IPS-18c (cell line): ENCODE measurements at regions not wholly inside any gene's neighbourhood (a gene's known extent, or its start where the extent isn't known, plus 50 kb on each side); places are given as distances from the start of the nearest gene placed in this dataset.
"Not testable (repeated sequence)": the region's sequence is repeated elsewhere in the genome, so short reads cannot be mapped to it uniquely, and the experiment has no call there.

ENCODE experiments used
- H3K4me3 ChIP-seq: 2 replicates; pipeline ENCODE4 v1.7.0; 2013; ENCODE audit warnings: low read depth, mild to moderate bottlenecking, low read length, moderate library complexity; ENCODE audit not compliant: insufficient read depth
- H3K9me3 ChIP-seq: one replicate; pipeline ENCODE4 v1.6.1; 2013; ENCODE audit warnings: mild to moderate bottlenecking, low read length, moderate library complexity; ENCODE audit not compliant: control insufficient read depth, insufficient read depth

- H3K9me3 ChIP-seq, result no peaks in the 10 kb centered on the region
- no peak overlapping the region for H3K4me3 ChIP-seq
Measured at GRCh38 chr7:115634633-115635032, 395.9 kb downstream of the TFEC start.

DNA sequence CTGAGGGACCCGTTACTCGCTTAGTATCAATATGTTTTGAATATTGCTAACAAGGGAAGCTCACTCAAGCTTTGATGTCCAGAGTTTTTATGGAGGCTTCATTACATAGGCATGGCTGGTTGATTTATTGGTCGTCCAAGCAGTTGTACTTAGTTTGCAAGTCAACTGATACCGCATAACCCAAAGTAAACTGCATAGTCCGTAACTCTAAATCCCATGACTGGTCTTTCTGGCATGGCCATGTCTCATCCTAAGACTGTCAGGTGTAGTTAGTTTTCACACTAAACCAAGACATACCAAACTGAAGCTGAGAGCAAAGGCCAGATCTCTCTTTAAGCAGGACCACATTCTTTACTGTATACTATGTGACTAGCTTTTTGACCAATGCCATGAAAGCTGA, 397.9 kb downstream of the TFEC start:
- H3K4me3 ChIP-seq, result no peak overlapping the region
- no peaks in the 10 kb centered on the region for H3K9me3 ChIP-seq

GRCh38 chr7:115631782-115632181, 398.8 kb downstream of the TFEC start:
- Histone ChIP-seq H3K4me3 (no peak overlapping the region), H3K9me3 (no peaks in the 10 kb centered on the region)

- Histone ChIP-seq H3K9me3 (no peaks in the 10 kb centered on the region), H3K4me3 (no peak overlapping the region)
Measured at GRCh38 chr7:115630049-115630448, 400.5 kb downstream of the TFEC start.

GRCh38 chr7:115618676-115619075, 411.9 kb downstream of the TFEC start:
- Histone ChIP-seq H3K9me3 (no peaks in the 10 kb centered on the region), H3K4me3 (no peak overlapping the region)

DNA sequence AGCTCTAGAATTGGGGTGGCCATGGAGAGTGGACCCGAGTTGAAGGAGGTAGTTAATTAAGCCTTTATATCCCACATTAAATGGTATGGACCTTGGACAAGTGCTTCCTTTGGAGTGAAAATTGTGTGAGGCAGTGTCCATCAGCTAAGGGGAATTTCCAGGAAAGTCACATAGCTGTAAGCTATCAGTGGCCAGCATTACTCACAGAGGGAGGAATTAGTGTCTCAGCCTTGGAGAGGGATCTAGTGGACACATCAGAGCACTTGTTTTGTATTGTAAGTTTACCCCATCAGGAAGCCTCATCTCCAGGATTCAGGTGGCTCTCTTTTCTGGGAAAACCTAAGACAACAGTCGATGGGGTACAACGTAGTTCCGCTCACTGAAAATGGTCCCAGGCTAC, 416.7 kb downstream of the TFEC start:
- no peak overlapping the region for H3K4me3 ChIP-seq
- H3K9me3 ChIP-seq, result no peaks in the 10 kb centered on the region

GRCh38 chr7:115603416-115603815, 427.1 kb downstream of the TFEC start:
- no peaks in the 10 kb centered on the region for H3K9me3 ChIP-seq
- no peak overlapping the region for H3K4me3 ChIP-seq

DNA sequence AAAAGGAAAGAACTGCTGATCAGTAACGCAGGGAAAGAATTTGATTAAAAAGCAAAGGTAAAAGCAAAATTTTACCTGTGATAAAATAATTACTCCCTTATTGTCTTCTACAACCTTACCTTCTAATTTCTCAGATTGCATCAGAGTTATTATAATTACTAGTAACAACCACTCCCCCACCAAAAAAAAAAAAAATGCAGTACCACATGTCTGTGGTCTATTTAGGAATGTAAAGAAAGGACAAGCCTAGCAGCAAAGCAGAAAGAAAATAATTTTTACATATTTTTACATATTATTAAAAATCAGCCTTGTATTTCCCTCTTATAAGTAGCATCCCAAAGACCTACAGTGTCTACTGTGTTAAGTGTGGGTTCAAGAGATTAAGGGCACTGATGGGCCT, 430.4 kb downstream of the TFEC start:
- H3K9me3 ChIP-seq, result no peaks in the 10 kb centered on the region
- H3K4me3 ChIP-seq, result no peak overlapping the region

DNA sequence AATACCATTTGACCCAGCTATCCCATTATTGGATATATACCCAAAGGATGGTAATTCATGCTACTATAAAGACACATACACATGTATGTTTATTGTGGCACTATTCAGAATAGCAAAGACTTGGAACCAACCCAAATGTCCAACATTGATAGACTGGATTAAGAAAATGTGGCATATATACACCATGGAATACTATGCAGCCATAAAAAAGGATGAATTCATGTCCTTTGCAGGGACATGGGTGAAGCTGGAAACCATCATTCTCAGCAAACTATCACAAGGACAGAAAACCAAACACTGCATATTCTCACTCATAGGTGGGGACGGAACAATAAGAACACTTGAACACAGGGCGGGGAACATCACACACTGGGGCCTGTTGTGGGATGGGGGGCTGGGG, 431.4 kb downstream of the TFEC start:
- H3K9me3 ChIP-seq, H3K4me3 ChIP-seq: not testable (repeated sequence)

- not testable (repeated sequence) for H3K4me3 ChIP-seq, H3K9me3 ChIP-seq
Measured at GRCh38 chr7:115597220-115597619, 433.3 kb downstream of the TFEC start.

GRCh38 chr7:115593111-115593510, 437.5 kb downstream of the TFEC start:
- H3K4me3 ChIP-seq, result no peak overlapping the region

GRCh38 chr7:115585015-115585718, 445.4 kb downstream of the TFEC start:
- Histone ChIP-seq H3K9me3 (no peaks in the 10 kb centered on the region), H3K4me3 (no peak overlapping the region)

More at GRCh38 chr7:115593111-115593510, 437.5 kb downstream of the TFEC start:
- no peaks in the 10 kb centered on the region for H3K9me3 ChIP-seq

DNA sequence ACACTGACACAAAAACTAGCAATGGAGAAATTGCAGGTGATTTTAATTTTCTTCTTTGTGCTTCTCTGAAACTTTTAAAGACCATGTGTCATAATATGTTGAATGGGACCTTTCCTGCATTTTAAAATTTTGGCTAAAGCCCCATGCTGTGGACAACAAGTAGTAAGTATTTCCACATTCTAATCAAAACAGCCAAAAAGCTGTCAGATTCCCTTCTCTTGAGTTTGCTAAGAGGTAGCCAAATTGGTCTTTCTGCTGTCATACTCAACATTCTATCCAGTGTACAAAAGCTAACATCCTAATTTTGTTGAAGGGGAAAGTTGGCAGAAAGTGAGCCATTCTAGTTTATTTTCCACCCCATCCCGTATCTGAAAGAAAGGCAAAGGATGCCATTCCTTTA, 447.6 kb downstream of the TFEC start:
- H3K9me3 ChIP-seq, result no peaks in the 10 kb centered on the region
- no peak overlapping the region for H3K4me3 ChIP-seq

DNA sequence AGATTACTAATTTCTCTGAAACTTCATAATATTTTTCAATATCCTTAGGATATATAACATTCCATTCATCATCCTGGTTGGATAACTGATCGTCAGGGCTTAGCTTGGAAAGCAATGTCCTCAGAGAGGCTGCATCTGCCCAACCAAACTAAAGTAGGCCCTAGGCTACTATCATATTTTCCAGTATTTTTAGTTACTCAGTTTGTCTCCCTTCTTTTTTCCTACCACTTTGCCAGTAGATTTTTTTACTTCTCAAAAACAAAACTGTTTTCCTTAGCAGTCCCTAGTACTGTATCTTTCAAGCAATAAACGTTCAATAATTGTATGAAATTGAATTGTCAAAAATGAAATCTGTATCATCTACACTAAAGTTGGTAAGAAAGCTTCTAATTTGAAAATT, 452.0 kb downstream of the TFEC start:
- no peaks in the 10 kb centered on the region for H3K9me3 ChIP-seq
- H3K4me3 ChIP-seq, result no peak overlapping the region

DNA sequence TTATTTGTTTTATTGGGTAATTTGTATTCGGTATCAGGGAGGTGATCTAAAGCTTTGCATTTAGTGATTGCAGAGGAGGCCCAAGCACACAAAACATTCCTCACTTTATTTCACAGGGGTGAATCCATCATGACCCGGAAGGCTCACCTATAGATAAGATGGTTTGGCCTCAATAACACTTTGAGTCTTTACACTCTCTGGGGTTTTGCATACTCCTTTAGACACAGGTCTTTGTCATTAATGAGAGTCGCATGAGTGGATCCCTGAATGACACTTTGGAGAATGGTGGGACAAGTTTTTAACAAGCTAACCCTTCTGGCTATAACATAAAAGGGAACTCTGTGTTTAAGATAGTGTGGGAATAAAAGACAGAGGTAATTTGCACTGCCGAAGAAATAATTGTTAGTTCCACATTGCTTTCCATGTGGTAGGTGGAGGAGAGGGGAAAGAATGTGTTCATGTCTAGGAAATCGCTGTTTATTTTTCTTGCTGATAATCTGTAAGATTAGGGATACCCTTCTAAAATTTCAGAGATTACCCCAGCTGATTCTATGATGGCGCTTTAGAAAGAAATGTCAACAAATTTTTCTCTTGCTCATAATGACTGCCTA, 455.8 kb downstream of the TFEC start:
- Histone ChIP-seq H3K4me3 (no peak overlapping the region), H3K9me3 (no peaks in the 10 kb centered on the region)

- Histone ChIP-seq H3K4me3 (no peak overlapping the region), H3K9me3 (no peaks in the 10 kb centered on the region)
Measured at GRCh38 chr7:115572111-115572510, 458.5 kb downstream of the TFEC start.

DNA sequence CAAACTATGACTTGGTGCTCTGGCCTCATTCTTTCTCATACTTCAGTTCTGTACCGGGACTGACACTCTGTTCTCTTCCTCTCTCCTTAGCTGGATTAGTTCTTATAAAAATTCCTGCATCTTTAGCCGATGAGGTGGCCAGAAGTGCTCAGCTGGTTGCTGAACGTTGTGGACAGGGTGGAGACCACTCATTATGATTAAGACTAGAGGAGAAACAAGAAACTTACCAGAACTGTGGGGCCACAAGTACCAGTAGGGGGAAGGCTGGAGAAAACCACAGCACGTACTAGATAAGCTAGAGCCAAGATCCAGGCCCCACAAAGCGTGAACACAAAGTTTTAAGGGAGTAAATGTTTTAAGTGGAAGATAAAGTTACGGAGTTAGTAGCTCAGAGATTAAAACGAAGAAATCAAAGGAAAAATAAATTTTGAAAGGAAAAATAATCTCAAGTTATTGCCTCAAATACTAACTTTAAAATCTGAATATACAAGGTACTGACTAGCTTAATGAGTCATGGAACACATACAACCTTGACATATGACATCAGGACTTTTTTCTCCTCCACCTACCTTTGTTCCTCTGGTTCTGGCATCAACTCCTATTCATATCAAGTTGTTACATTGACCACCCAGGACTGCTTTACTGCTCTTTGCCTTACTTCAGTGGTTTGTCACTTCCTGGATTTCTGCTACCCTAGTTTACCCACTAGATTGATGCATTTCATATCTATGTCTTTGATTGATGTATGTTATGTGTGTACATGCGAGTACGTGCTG, 469.0 kb downstream of the TFEC start:
- no peaks in the 10 kb centered on the region for H3K9me3 ChIP-seq

GRCh38 chr7:115559877-115560276, 470.7 kb downstream of the TFEC start:
- H3K9me3 ChIP-seq, result no peaks in the 10 kb centered on the region
- H3K4me3 ChIP-seq, result no peak overlapping the region

More for the DNA sequence above, 469.0 kb downstream of the TFEC start:
- no peak overlapping the region for H3K4me3 ChIP-seq
